Activated CD4-positive, alpha-beta T cell treated with anti-CD3 and anti-CD28 coated beads, Interleukin-2, Interleukin-4, amounts not matched to agents 100 ng/mL and 50 ng/mL, durations not matched to agents 16 hours and 8 hours (primary cell): ENCODE measurements at regions not wholly inside any gene's neighbourhood (a gene's known extent, or its start where the extent isn't known, plus 50 kb on each side); places are given as distances from the start of the nearest gene placed in this dataset.
A peak's percentile ranks its signal among the peaks of the same experiment; 100 is the strongest.

ENCODE experiments used
- DNase-seq: peaks from one replicate; pipeline ENCODE4 v3.0.0-alpha.2; 2020; ENCODE audit warnings: low spot score

DNA sequence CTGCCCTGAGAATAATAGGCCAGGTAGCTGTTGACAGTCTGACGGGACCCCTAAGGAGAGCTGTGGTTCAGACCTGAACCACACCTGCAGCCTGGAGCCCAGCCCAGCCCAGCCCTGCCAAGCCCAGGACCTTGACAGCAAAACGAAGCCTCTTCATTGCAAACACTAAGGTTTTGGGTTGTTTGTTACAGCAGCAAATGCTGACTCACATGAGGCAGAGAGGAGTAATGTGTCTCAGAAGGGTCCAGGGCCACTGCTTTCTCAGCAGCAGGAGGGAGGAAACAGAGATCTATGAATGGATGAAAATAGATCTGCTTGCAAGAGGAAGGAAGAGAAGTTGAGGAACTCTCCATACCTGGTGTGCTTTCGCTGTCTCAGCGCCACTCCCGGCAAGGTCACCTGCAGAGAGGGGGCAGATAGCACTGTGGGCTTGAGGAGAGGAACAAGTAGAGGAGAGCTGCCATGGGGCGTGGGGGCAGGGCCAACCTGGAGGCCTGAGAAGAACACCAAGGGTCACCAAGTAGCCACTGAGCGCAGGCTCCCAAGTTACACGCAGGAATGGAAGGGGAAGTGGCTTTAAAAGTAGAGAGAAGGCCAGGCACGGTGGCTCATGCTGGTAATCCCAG lies 127.2 kb downstream of the ZNF281 start:
- DNase-seq: no peak

- DNase-seq: no peak
These were observed 128.5 kb downstream of the ZNF281 start for GRCh38 chr1:200281201-200281835.

DNA sequence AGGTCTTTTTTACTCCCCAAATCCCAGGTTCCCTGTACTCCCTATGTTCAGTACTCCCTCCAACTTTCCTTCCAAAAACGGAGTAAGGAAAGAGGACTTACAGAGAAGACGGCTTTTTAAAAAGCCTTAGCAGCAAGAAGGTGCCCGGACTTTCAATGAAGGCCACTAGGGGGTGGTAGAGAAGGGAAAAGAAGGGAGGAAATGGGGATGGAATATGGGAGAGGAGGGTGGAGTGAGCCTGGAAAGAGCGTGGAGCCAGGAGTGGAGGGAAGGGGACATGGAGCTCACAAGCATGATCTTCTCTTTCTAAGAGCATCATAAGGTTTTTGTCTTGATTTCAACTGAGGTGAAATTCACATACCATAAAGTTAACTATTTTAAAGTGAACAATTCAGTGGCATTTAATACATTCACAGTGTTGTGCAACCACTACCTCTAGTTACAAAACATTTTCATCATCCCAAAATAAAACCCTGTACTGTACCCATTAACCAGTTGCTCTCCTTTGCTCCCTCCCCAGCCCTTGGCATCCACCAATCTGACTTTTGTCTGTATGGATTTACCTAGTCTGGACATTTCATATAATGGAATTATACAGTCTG lies 129.9 kb downstream of the ZNF281 start:
- DNase-seq: peak; percentile 32

- DNase-seq: no peak
These were observed 133.9 kb downstream of the ZNF281 start for GRCh38 chr1:200275816-200276453.

GRCh38 chr1:200275415-200275814 lies 134.4 kb downstream of the ZNF281 start:
- no peak for DNase-seq

GRCh38 chr1:200274116-200274515 lies 135.7 kb downstream of the ZNF281 start:
- DNase-seq: no peak

DNA sequence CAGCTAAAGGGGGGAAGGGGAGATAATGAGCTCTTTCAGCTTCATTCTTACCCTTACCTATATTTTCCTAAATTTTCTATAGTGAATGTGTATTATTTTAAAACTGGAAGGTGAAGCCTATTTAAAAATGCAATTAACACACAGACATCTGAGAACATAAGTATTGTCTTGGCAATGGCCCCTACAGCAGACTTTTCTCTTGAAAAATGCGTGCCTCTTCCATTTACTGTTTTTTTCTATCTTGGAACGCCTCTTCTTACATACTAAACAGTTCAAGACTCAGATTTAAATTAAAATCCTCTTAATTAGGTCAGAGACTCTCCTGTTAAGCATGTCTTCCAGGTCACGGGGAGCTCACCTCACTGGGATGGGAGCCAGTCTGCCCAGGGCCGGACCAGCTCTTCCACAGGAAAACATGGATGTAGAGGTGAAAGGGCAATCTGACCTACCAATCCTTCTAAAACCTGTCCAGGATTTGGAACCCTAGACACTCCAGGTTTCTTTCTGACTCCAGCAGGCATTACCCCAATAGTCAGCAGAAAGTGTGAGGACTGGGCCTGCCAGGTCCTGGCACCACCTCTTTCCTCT lies 137.3 kb downstream of the ZNF281 start:
- no peak for DNase-seq

- DNase-seq: no peak
These were observed 140.6 kb downstream of the ZNF281 start for GRCh38 chr1:200269256-200269655.

DNA sequence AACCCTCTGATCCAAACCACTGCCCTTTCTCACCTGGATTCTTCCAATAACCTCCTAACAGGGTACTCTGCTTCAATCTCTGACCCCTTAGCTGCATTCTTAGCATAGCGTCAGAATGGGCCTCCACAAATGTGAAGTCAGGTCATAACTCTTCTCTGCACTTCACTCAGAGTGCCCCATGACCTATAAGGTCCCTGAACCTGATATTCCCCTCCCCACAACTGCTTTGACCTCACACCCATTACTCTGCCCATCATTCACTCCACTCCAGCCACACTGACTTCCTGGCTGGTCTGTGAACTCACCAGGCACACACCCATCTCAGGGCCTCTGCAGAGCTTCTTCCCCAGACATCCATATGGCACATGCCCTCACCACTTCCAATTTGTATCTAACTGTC lies 141.9 kb downstream of the ZNF281 start:
- DNase-seq: no peak

DNA sequence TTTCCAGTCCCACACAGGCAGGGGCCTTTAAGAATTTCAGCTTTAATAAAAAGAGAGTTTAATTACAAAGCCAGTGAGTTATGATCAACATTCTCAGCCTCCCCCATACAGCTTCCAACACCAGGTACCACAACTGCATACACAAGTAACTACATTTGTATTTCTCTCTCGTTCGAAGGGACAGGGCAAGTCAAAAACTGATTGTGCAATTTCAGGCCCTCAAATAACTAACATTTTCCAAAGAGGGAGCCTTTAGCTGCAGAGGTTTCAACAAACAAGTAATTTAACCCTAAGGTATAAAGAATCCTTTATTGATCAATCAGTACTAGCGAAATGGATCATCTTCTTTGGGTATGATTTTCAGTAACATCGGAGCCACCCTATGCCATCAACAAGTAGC lies 142.4 kb downstream of the ZNF281 start:
- no peak for DNase-seq

DNA sequence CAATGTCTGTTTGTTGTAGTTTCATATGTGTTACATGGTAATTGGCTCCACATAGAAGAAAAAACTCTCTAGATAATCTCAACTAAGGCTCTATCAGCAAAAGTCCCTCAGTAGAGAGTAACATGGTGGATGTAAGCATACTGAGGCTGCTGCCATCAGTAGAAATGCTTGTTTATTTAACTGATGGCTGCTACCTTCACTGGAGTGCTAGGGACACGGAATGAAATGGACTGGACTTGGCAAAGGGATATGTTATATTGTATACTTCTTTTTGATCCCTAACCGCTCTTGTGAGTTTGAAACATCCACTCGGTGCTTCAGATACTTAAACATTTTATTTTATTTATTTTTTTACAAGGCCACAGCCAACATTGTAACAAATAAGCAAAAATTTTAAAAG lies 143.0 kb downstream of the ZNF281 start:
- no peak for DNase-seq

- DNase-seq: no peak
These were observed 144.0 kb downstream of the ZNF281 start for GRCh38 chr1:200265881-200266280.

DNA sequence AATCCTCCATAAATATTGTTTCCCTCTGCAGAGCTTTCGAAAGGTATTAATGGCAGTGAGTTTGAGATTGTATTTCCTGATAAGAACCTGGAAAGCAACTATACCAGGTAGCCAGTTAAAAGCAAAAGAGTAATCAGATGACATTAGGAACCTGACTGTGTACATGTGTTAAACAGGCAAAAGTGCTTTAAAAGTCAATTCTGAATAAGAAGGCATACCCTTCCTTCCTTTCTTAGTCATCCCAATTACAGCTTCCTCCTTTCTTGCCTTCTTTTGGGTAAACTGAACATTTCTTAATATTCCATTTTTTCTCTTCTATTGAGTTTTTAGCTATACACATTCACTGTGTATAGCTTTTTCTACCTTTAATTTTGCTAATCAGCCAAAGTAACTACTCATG lies 144.7 kb downstream of the ZNF281 start:
- no peak for DNase-seq

DNA sequence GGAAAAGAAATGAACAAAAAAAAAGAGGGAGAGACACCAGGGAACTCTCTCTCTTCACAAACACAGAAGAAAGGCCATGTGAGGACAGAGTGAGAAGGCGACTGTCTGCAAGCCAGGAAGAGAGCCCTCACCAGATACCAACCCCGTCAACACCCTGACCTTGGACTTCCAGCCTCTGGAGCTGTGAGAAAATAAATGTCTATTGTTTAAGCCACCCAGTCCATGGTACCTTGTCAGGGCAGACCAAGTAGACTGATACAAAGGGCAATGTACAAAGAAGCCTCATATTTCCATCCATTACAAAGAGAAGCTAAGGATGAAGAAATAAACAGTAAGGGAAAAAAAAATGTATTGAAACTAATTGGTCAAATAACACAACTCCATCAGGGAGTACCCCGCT lies 146.6 kb downstream of the ZNF281 start:
- no peak for DNase-seq

- peak; percentile 36 for DNase-seq
These were observed 147.4 kb downstream of the ZNF281 start for GRCh38 chr1:200262326-200262965.

DNA sequence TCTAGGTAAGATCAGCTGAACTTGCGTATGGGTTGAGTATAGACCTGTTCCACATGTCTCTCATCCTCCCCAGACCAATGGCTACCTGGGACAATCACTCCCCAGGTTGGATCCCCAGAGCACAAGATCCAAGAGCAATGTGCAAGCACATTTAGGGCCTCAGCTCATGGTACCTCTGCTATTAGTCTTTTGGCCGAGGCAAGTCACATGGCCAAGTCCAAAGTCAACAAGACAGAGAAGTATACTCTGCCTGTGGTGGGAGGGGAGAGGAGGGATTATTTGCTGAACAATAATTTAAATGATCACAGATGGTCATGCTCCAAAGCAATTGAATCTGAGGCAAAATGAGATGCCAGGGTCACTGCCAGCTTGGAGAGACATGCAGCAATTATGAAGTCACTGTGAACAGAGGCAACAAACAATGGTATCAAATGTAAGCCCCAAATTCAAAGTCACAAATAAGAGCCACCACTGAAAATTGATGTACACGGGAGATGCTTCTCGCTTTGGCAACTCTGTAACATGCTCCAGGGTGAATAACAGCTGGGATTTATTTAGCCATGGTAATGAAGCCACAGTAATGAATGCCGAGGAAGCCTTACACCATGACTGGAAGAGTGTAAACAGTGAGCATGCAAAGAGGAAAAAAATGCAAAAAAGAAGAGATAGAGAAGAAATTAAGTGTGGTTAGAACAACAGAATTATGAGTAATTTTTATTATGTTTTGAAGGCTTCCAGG lies 149.1 kb downstream of the ZNF281 start:
- no peak for DNase-seq

DNA sequence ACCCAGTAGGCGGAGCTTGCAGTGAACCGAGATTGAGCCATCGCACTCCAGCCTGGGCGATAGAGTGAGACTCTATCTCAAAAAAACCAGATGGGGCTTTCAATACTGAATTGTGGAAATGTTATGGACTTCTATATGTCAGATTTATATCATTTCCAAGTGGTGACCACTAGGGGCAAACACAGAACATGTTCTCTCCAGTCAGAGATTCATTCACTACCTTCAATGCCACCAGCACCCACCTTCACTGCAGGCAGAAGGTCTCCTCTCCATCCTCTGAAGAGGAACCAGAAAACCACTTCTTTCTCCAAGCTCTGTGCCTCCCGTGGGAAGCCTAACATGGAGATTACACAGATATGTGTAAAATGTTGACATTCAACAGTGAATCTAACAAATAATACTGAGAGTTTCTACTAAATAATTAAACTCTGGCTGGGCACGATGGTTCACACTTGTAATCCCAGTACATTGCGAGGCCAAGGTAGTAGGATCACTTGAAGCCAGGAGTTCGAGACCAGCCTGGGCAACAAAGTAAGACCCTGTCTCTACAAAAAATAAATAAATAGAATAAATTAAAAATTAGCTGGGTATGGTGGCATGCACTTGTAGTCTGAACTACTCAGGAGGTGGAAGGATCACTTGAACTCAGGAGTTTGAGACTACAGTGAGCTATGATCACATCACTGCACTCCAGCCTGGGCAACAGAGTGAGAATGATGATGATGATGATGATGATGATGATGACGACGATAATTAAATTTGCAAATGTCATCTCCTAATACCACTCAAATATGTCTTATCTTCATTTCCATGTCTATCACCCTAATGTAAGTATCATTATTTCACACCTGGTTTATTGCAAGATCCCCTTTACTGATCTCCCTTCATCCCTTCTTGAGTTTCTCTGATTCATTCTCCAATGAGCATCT lies 151.1 kb downstream of the ZNF281 start:
- peak; percentile 24 for DNase-seq

DNA sequence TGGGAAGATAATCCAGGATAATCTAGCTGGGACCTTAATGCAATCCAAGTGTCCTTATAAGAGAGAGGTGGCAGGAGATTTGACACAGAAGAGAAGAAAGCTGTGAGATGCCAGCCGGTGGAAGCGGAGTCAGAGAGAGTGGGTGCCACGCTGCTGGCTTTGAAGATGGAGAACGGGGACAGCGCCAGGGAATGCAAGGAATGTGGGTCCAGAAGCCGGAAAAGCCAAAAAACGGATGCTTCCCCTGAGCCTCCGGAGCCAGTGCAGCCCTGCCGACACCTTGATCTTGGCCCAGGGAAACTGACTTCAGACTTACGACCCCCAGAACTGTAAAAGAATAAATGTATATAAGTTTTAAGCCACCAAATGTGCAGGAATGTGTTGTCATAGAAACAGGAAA lies 152.6 kb downstream of the ZNF281 start:
- DNase-seq: no peak

DNA sequence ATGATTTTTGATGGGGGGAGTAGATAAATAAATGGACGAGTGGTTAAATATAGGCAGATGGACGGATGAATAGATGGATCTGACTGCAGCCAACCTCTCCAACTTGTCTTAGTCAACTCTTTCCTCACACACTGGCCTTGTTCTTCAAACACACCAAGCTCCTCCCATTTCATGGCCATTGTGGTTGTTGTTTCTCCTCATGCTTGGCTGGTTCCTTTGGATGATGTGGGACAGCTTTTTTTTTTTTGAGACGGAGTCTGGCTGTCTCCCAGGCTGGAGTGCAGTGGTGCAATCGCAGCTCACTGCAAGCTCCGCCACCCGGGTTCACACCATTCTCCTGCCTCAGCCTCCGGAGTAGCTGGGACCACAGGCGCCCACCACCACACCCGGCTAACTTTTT lies 155.2 kb downstream of the ZNF281 start:
- DNase-seq: peak; percentile 35

DNA sequence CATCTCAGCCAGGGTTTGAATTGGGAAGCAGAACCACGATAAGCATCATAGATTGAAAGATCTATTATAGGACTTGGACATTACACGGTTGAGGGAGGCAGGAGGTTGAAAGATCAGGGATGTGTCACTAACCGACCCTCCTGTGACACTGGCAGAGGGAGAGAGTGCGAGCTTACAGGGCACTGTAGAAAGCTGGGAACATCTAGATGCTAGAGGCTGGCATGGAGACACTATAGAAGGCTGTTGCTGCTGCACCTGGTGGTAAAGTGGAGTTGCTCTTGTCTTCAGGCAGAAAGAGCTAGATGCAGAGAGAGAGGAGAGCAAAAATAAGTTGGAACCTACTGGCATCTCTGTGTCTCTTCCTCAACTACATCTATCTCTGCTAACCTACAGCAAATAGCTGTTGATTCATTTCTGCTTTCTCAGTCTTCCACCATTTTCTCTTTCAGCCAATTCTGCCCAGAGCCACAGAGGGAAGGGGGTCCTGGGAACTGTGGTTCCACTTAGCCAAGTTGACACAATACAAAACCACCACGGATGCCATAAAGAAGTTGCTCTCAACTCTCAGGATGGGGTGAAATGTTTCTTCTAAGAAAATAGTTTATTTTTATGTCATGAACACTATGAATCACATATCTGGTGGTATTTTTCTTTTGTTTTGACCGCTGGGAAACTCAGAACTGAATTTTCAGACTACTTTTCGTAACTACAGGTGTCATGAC lies 155.9 kb downstream of the ZNF281 start:
- peak; percentile 72 for DNase-seq
